ENCODE measurements at regions not wholly inside any gene's neighbourhood (a gene's known extent, or its start where the extent isn't known, plus 50 kb on each side); places are given as distances from the start of the nearest gene placed in this dataset.
"Not testable (repeated sequence)": the region's sequence is repeated elsewhere in the genome, so short reads cannot be mapped to it uniquely, and the experiment has no call there.

- no peak for DNase-seq (ENCODE audit: low spot score)
Measured at GRCh38 chr2:34848132-34848531, 1249.0 kb upstream of the FAM98A start.

- no peak for DNase-seq (ENCODE audit: low spot score)
Measured at GRCh38 chr2:34844629-34845028, 1245.5 kb upstream of the FAM98A start.

- no peak for DNase-seq (ENCODE audit: low spot score)
Measured at GRCh38 chr2:34838408-34838807, 1239.3 kb upstream of the FAM98A start.

- DNase-seq (ENCODE audit: low spot score) = no peak
Measured at GRCh38 chr2:34836361-34836760, 1237.3 kb upstream of the FAM98A start.

GRCh38 chr2:34831096-34831495 is 1232.0 kb upstream of the FAM98A start:
- no peak for DNase-seq (ENCODE audit: low spot score)

GRCh38 chr2:34828481-34828880 is 1229.4 kb upstream of the FAM98A start:
- no peak for DNase-seq (ENCODE audit: low spot score)

- no peak for DNase-seq (ENCODE audit: low spot score)
Measured at GRCh38 chr2:34827398-34827797, 1228.3 kb upstream of the FAM98A start.

GRCh38 chr2:34825686-34826085 is 1226.6 kb upstream of the FAM98A start:
- DNase-seq (ENCODE audit: low spot score) = no peak

- no peak for DNase-seq (ENCODE audit: low spot score)
Measured at GRCh38 chr2:34822616-34823015, 1223.5 kb upstream of the FAM98A start.

GRCh38 chr2:34815052-34815741 is 1216.1 kb upstream of the FAM98A start:
- DNase-seq (ENCODE audit: low spot score) = no peak

- DNase-seq (ENCODE audit: low spot score) = no peak
Measured at GRCh38 chr2:34810456-34810855, 1211.4 kb upstream of the FAM98A start.

- DNase-seq (ENCODE audit: low spot score) = no peak
Measured at GRCh38 chr2:34808426-34808825, 1209.3 kb upstream of the FAM98A start.

GRCh38 chr2:34806891-34807290 is 1207.8 kb upstream of the FAM98A start:
- DNase-seq (ENCODE audit: low spot score) = no peak

- no peak for DNase-seq (ENCODE audit: low spot score)
Measured at GRCh38 chr2:34806396-34806795, 1207.3 kb upstream of the FAM98A start.

- no peak for DNase-seq (ENCODE audit: low spot score)
Measured at GRCh38 chr2:34799556-34799955, 1200.5 kb upstream of the FAM98A start.

- DNase-seq (ENCODE audit: low spot score) = not testable (repeated sequence)
Measured at GRCh38 chr2:34795586-34795985, 1196.5 kb upstream of the FAM98A start.

GRCh38 chr2:34789169-34789568 is 1190.1 kb upstream of the FAM98A start:
- no peak for DNase-seq (ENCODE audit: low spot score)

GRCh38 chr2:34787341-34787740 is 1188.2 kb upstream of the FAM98A start:
- no peak for DNase-seq (ENCODE audit: low spot score)

GRCh38 chr2:34785206-34785785 is 1186.2 kb upstream of the FAM98A start:
- DNase-seq (ENCODE audit: low spot score) = no peak

- no peak for DNase-seq (ENCODE audit: low spot score)
Measured at GRCh38 chr2:34784701-34785100, 1185.6 kb upstream of the FAM98A start.

GRCh38 chr2:34750742-34751141 is 1151.6 kb upstream of the FAM98A start:
- DNase-seq (ENCODE audit: low spot score) = not testable (repeated sequence)

- DNase-seq (ENCODE audit: low spot score) = no peak
Measured at GRCh38 chr2:34747643-34748042, 1148.5 kb upstream of the FAM98A start.

GRCh38 chr2:34738691-34739090 is 1139.6 kb upstream of the FAM98A start:
- no peak for DNase-seq (ENCODE audit: low spot score)

All from mesenteric fat pad (tissue), 1 donor.